ENCODE measurements at regions not wholly inside any gene's neighbourhood (a gene's known extent, or its start where the extent isn't known, plus 50 kb on each side); places are given as distances from the start of the nearest gene placed in this dataset.
A peak's percentile ranks its signal among the peaks of the same experiment; 100 is the strongest.

DNA sequence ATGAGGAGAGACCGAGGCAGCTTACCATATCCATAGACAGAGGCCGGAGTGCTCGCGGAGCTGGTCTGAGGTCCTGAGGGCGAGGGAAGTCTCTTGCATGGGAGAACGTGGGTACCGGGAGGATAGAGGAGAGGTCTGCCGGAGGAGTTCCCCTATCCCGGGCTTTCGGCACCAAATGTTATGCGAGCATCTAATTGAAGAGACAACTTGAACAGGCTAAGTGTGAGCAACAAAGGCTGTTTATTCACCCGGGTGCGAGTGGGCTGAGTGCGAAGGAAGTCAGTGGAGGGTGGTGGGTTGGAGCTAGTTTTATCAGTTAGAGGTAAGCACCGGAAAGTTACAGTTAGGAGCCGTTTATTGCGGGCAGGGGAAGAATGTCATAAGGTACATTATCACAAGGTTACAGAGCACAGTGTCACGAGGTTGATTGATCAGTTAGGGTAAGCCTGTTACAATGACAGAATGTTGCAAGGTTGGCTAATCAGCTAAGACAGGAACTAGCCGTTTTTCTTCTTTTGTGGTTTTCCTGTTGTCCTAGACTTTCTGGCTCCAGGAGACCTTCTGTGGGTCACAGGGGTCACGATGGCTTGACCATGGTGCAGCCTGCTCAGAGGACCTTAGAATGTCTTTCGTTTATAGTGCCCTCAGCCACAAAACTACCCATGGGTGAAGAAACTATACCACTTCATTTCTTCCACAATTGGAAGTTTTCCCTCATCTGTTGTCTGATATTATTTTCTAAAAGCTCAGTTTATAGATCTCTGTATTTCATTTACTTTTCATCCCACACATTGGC lies 746.0 kb upstream of the ADGRB3 start (continued):
- peak; percentile 82; the same call in 1 of the 2 replicates for TF ChIP-seq HOXB6 (CRISPR knock-in tag; IDR thresholded peaks at IDR 0.05; ENCODE audit: borderline replicate concordance)
- no peak for TF ChIP-seq U2AF1 (optimal IDR thresholded peaks at IDR 0.05; ENCODE audit: low read depth, low read length)
- TF ChIP-seq, protein P1, sequence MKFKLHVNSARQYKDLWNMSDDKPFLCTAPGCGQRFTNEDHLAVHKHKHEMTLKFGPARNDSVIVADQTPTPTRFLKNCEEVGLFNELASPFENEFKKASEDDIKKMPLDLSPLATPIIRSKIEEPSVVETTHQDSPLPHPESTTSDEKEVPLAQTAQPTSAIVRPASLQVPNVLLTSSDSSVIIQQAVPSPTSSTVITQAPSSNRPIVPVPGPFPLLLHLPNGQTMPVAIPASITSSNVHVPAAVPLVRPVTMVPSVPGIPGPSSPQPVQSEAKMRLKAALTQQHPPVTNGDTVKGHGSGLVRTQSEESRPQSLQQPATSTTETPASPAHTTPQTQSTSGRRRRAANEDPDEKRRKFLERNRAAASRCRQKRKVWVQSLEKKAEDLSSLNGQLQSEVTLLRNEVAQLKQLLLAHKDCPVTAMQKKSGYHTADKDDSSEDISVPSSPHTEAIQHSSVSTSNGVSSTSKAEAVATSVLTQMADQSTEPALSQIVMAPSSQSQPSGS (CRISPR knock-in tag; IDR thresholded peaks at IDR 0.05), result no peak
- TF ChIP-seq ZNF583 (CRISPR knock-in tag; IDR thresholded peaks at IDR 0.05), result no peak; the same call in 1 of the 2 replicates
- TF ChIP-seq HNRNPK (IDR thresholded peaks at IDR 0.05; ENCODE audit: low read depth, low read length, poor library complexity, severe bottlenecking), result no peak
- TF ChIP-seq FOXA3 (CRISPR knock-in tag; conservative IDR thresholded peaks at IDR 0.05 in 1 of 2, IDR thresholded peaks at IDR 0.05 in 1 of 2), result peak; percentile 77 to 90
- peak; percentile 89 to 91 for TF ChIP-seq FOXK2 (conservative IDR thresholded peaks at IDR 0.05 in 1 of 2, IDR thresholded peaks at IDR 0.05 in 1 of 2; ENCODE audit: low read depth in 2 of 2)
- peak; percentile 97 for TF ChIP-seq POLR2B (IDR thresholded peaks at IDR 0.05; ENCODE audit: low read depth, partially characterized antibody)
- TF ChIP-seq, protein P2, sequence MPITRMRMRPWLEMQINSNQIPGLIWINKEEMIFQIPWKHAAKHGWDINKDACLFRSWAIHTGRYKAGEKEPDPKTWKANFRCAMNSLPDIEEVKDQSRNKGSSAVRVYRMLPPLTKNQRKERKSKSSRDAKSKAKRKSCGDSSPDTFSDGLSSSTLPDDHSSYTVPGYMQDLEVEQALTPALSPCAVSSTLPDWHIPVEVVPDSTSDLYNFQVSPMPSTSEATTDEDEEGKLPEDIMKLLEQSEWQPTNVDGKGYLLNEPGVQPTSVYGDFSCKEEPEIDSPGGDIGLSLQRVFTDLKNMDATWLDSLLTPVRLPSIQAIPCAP (CRISPR knock-in tag; IDR thresholded peaks at IDR 0.05; ENCODE audit: borderline replicate concordance), result no peak
- TF ChIP-seq, protein P3, sequence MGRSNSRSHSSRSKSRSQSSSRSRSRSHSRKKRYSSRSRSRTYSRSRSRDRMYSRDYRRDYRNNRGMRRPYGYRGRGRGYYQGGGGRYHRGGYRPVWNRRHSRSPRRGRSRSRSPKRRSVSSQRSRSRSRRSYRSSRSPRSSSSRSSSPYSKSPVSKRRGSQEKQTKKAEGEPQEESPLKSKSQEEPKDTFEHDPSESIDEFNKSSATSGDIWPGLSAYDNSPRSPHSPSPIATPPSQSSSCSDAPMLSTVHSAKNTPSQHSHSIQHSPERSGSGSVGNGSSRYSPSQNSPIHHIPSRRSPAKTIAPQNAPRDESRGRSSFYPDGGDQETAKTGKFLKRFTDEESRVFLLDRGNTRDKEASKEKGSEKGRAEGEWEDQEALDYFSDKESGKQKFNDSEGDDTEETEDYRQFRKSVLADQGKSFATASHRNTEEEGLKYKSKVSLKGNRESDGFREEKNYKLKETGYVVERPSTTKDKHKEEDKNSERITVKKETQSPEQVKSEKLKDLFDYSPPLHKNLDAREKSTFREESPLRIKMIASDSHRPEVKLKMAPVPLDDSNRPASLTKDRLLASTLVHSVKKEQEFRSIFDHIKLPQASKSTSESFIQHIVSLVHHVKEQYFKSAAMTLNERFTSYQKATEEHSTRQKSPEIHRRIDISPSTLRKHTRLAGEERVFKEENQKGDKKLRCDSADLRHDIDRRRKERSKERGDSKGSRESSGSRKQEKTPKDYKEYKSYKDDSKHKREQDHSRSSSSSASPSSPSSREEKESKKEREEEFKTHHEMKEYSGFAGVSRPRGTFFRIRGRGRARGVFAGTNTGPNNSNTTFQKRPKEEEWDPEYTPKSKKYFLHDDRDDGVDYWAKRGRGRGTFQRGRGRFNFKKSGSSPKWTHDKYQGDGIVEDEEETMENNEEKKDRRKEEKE (IDR thresholded peaks at IDR 0.05; ENCODE audit: borderline replicate concordance in 1 of 2, control insufficient read depth in 1 of 2, low read depth in 2 of 2, low read length in 1 of 2), result peak in 1 of 2 experiments; percentile 90; a peak in 1 of 4 replicates
- TF ChIP-seq, protein P4, sequence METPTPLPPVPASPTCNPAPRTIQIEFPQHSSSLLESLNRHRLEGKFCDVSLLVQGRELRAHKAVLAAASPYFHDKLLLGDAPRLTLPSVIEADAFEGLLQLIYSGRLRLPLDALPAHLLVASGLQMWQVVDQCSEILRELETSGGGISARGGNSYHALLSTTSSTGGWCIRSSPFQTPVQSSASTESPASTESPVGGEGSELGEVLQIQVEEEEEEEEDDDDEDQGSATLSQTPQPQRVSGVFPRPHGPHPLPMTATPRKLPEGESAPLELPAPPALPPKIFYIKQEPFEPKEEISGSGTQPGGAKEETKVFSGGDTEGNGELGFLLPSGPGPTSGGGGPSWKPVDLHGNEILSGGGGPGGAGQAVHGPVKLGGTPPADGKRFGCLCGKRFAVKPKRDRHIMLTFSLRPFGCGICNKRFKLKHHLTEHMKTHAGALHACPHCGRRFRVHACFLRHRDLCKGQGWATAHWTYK (CRISPR knock-in tag; IDR thresholded peaks at IDR 0.05), result 0 out of 2 replicates have a peak, but pooled peaks have one; percentile 72
- TF ChIP-seq SAFB (IDR thresholded peaks at IDR 0.05; ENCODE audit: borderline replicate concordance, low read depth, low read length), result no peak
- TF ChIP-seq KDM2B (CRISPR knock-in tag; IDR thresholded peaks at IDR 0.05), result 0 out of 2 replicates have a peak, but pooled peaks have one; percentile 1
- TF ChIP-seq ZBTB17 (CRISPR knock-in tag; IDR thresholded peaks at IDR 0.05), result peak; percentile 73; the same call in 1 of the 2 replicates
- TF ChIP-seq SNRNP70 (optimal IDR thresholded peaks at IDR 0.05; ENCODE audit: low read depth, low read length), result peak; percentile 22
- TF ChIP-seq BHLHE40 (IDR thresholded peaks at IDR 0.05; ENCODE audit: low read length), result peak; percentile 71
- peak; percentile 46; the same call in 1 of the 2 replicates for TF ChIP-seq OTX1 (CRISPR knock-in tag; IDR thresholded peaks at IDR 0.05)
- TF ChIP-seq SREBF1 (IDR thresholded peaks at IDR 0.05; ENCODE audit: borderline replicate concordance, low read depth, low read length), result peak; percentile 50; the same call in 1 of the 2 replicates
- TF ChIP-seq NUFIP1 (IDR thresholded peaks at IDR 0.05; ENCODE audit: partially characterized antibody), result no peak
- peak; percentile 99 for TF ChIP-seq CEBPB (tag; IDR thresholded peaks at IDR 0.05)

Data from K562 (cell line).